Ishikawa (cell line): ENCODE measurements at regions not wholly inside any gene's neighbourhood (a gene's known extent, or its start where the extent isn't known, plus 50 kb on each side); places are given as distances from the start of the nearest gene placed in this dataset.
A peak's percentile ranks its signal among the peaks of the same experiment; 100 is the strongest.

Experiments
- CEBPB ChIP-seq: IDR thresholded peaks from 2 replicates; pipeline ENCODE4 v1.6.1; 2012
- CREB1 ChIP-seq: IDR thresholded peaks from 2 replicates; pipeline ENCODE4 v1.6.1; 2012; ENCODE audit warnings: low read depth
- EGR1 ChIP-seq: IDR thresholded peaks from 2 replicates; pipeline ENCODE4 v1.6.1; 2012
- EP300 ChIP-seq: IDR thresholded peaks from 2 replicates; pipeline ENCODE4 v1.6.1; 2012; ENCODE audit warnings: borderline replicate concordance
- FOXM1 ChIP-seq: IDR thresholded peaks from 2 replicates; pipeline ENCODE4 v1.6.1; 2012; ENCODE audit warnings: low read depth, borderline replicate concordance
- NFIC ChIP-seq: IDR thresholded peaks from 2 replicates; pipeline ENCODE4 v1.6.1; 2012
- RAD21 ChIP-seq: IDR thresholded peaks from 2 replicates; pipeline ENCODE4 v1.6.1; 2012; ENCODE audit warnings: low read depth
- TAF1 ChIP-seq: IDR thresholded peaks from 2 replicates; pipeline ENCODE4 v1.6.1; 2012; ENCODE audit warnings: low read depth, mild to moderate bottlenecking
- TCF12 ChIP-seq: IDR thresholded peaks from 2 replicates; pipeline ENCODE4 v1.6.1; 2012; ENCODE audit warnings: low read depth
- TEAD4 ChIP-seq: IDR thresholded peaks from 2 replicates; pipeline ENCODE4 v1.6.1; 2012
- YY1 ChIP-seq: IDR thresholded peaks from 2 replicates; pipeline ENCODE4 v1.6.1; 2012; ENCODE audit warnings: low read depth
- ZBTB7A ChIP-seq: IDR thresholded peaks from 2 replicates; pipeline ENCODE4 v1.6.1; 2012; ENCODE audit warnings: low read depth
- TF ChIP-seq, protein P1 (sequence below): IDR thresholded peaks from 2 replicates; pipeline ENCODE4 v1.6.1; 2012
- TF ChIP-seq, protein P2 (sequence below): IDR thresholded peaks from 2 replicates; pipeline ENCODE4 v1.6.1; 2012; ENCODE audit warnings: low read depth, mild to moderate bottlenecking
- TF ChIP-seq, protein P3 (sequence below): IDR thresholded peaks from 2 replicates; pipeline ENCODE4 v1.6.1; 2012

DNA sequence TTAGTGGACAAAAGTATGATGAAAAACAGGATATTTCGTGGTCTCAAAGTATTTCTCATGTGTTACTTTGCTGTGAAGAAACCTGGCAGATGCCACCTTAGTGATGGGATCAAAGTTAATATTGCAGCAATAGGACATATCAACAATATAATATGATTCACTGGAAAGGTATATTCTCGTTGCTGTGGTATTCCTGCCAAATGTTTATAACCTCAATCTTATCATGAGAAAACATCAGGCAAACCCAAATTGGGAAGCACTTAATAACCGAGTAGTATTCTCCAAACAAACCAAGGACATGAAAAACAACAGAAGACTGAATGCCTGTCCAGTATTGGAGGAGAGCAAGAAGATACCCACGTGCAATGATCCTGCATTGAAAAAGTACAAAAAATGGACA lies 302.6 kb upstream of the MC4R start:
- TF ChIP-seq CEBPB, result no peak
- no peak for TF ChIP-seq YY1
- TF ChIP-seq, protein P1, sequence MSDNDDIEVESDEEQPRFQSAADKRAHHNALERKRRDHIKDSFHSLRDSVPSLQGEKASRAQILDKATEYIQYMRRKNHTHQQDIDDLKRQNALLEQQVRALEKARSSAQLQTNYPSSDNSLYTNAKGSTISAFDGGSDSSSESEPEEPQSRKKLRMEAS, result no peak
- TF ChIP-seq CREB1, result no peak
- TF ChIP-seq ZBTB7A, result no peak
- no peak for TF ChIP-seq EP300
- no peak for TF ChIP-seq TEAD4
- no peak for TF ChIP-seq TCF12
- TF ChIP-seq TAF1, result no peak

DNA sequence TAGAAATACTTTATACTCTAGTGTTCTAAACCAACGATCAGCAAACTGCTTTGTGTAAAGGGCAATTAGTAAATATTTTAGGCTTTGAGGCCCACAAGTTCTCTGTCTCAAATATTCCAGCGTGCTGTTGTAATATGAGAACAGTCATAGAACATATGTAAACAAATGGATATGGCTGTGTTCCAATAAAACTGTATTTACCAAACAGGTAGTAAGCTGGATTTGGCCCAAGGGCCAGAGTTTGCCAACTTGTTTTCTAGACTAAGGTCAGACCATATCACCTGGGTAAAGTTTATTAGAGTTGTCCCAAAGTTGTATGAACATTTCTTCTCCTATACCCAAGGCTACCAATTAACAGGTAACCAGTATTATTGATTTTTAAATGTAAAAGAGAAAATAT lies 303.2 kb upstream of the MC4R start:
- TF ChIP-seq FOXM1 (no peak), TEAD4 (no peak), NFIC (no peak), YY1 (no peak), EP300 (no peak), TAF1 (no peak), CREB1 (no peak), EGR1 (no peak)
- TF ChIP-seq, protein P2, sequence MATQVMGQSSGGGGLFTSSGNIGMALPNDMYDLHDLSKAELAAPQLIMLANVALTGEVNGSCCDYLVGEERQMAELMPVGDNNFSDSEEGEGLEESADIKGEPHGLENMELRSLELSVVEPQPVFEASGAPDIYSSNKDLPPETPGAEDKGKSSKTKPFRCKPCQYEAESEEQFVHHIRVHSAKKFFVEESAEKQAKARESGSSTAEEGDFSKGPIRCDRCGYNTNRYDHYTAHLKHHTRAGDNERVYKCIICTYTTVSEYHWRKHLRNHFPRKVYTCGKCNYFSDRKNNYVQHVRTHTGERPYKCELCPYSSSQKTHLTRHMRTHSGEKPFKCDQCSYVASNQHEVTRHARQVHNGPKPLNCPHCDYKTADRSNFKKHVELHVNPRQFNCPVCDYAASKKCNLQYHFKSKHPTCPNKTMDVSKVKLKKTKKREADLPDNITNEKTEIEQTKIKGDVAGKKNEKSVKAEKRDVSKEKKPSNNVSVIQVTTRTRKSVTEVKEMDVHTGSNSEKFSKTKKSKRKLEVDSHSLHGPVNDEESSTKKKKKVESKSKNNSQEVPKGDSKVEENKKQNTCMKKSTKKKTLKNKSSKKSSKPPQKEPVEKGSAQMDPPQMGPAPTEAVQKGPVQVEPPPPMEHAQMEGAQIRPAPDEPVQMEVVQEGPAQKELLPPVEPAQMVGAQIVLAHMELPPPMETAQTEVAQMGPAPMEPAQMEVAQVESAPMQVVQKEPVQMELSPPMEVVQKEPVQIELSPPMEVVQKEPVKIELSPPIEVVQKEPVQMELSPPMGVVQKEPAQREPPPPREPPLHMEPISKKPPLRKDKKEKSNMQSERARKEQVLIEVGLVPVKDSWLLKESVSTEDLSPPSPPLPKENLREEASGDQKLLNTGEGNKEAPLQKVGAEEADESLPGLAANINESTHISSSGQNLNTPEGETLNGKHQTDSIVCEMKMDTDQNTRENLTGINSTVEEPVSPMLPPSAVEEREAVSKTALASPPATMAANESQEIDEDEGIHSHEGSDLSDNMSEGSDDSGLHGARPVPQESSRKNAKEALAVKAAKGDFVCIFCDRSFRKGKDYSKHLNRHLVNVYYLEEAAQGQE, result no peak
- TF ChIP-seq, protein P1, result no peak
- TF ChIP-seq, protein P3, sequence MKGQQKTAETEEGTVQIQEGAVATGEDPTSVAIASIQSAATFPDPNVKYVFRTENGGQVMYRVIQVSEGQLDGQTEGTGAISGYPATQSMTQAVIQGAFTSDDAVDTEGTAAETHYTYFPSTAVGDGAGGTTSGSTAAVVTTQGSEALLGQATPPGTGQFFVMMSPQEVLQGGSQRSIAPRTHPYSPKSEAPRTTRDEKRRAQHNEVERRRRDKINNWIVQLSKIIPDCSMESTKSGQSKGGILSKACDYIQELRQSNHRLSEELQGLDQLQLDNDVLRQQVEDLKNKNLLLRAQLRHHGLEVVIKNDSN, result no peak

DNA sequence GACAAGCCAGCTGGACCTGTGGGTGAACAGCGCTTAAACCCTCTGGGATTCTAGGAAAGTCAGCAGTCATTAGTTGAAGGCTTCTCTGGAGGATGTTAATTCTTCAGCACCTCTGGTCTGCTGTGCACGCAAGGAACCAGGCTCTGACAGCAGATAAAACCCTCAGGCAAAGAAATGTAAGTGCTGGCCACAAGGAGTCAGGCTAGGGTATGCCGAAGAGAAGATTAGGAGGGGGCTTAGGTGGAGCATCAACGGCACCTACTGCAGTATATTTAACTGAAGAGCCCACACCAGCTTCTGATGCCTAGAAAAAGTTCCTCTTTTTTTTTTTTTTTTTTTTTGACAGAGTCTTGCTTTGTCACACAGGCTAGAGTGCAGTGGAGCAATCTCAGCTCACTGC lies 304.2 kb upstream of the MC4R start:
- TF ChIP-seq NFIC, result no peak
- TF ChIP-seq FOXM1, result no peak
- no peak for TF ChIP-seq CREB1
- TF ChIP-seq CEBPB, result no peak
- TF ChIP-seq YY1, result no peak
- TF ChIP-seq TCF12, result no peak
- TF ChIP-seq TEAD4, result no peak
- TF ChIP-seq, protein P1, result no peak
- no peak for TF ChIP-seq EGR1
- no peak for TF ChIP-seq TAF1
- TF ChIP-seq, protein P3, result no peak
- TF ChIP-seq RAD21, result no peak
- TF ChIP-seq EP300, result no peak
- TF ChIP-seq, protein P2, result no peak
- no peak for TF ChIP-seq ZBTB7A

DNA sequence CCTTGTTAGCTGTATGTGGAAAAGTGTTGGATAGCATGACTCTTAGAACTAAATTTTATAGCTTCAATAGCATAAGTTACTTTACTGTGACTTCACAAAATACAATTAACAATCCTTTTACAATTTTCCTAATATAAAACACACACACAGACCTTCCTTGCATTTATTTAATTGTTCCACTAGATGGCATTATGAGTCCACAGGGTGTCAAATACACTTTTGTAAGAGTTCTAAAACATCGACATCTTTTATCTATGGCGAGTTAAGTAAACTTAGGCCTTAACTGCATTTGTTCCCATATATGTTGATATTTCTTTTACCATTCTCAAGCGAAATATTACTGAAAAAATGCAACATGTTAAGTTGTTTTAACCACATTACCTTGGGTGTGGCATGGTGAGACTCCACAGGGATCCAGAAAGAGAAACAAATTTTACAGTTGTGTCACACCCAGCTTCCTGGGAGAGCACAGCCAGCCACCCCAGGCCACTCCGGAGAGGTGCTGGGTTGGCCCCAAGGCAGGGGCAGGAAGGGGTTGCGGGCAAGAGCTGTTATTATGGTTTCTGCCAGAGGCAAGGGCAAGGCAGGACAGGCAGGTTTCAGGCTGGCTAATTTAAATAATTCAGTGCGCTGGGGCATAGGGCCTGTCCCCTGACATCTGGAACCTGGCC lies 312.4 kb upstream of the MC4R start:
- TF ChIP-seq, protein P1, result no peak
- TF ChIP-seq RAD21, result peak; percentile 54

DNA sequence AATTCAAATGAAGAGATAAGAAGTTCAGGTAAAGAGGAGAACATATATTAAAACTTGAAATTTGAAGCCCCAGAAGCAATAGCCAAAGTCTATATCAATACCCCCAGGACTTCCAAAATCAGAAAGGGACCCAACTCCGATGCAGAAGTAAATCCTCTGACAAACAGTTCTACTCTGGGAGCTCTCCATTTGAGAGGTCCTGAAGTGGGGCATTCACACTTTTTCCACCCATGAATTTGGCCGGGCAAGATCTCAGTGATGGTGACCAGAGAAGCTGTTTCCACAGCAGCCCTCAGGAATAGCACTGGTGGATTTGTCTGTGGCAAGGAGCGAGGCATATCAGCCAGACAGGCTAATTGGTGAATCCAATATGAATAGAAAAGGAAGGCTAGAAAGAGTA lies 313.6 kb upstream of the MC4R start:
- no peak for TF ChIP-seq EGR1
- TF ChIP-seq YY1, result no peak
- TF ChIP-seq NFIC, result no peak
- TF ChIP-seq FOXM1, result no peak
- TF ChIP-seq CEBPB, result no peak
- TF ChIP-seq, protein P2, result peak; percentile 66
